Mucosa of descending colon (tissue), 3 donors: ENCODE measurements at regions not wholly inside any gene's neighbourhood (a gene's known extent, or its start where the extent isn't known, plus 50 kb on each side); places are given as distances from the start of the nearest gene placed in this dataset.

Experiments
- ATAC-seq: fragments of 200-7000 bp; cut with Tn5 transposase; one replicate; pipeline ENCODE4 v1.9.1; 2020; ENCODE audit warnings: mild to moderate bottlenecking, moderate library complexity
- DNase-seq, 3 donors: peaks; one replicate each; pipeline ENCODE4 v3.0.0-alpha.2; 2020
- H3K36me3 ChIP-seq: fragments of 200-600 bp; one replicate; pipeline ENCODE4 v1.8.0; 2021; ENCODE audit warnings: low read depth, mild to moderate bottlenecking
- H3K4me1 ChIP-seq: fragments of 200-600 bp; one replicate; pipeline ENCODE4 v1.8.0; 2021; ENCODE audit warnings: low read depth, mild to moderate bottlenecking
- H3K4me3 ChIP-seq: fragments of 200-600 bp; one replicate; pipeline ENCODE4 v1.8.0; 2021; ENCODE audit warnings: mild to moderate bottlenecking
- H3K9me3 ChIP-seq: fragments of 200-600 bp; one replicate; pipeline ENCODE4 v1.8.0; 2021; ENCODE audit warnings: mild to moderate bottlenecking
- CTCF ChIP-seq: fragments of 200-600 bp; IDR thresholded peaks from one replicate; pipeline ENCODE4 v1.8.0; 2022; ENCODE audit warnings: antibody characterized with exemption, mild to moderate bottlenecking
- intact Hi-C, 2 donors: fragments of 100-400 bp; cut with DNase I in 1 of 2; cut with micrococcal nuclease in 1 of 2; formaldehyde crosslinking; loops; one replicate each; pipeline versions ENCODE4 v1.11.0 to v1.11.1; 2022; cut with DNase I, micrococcal nuclease
- donor health status: DM: no; HTN: no; CAD: no; lungs with moderate emphysema.
- donor health status: DM: no; HTN: no; CAD: no.
- donor health status: DM: no; HTN: yes; CAD: no.

GRCh38 chr17:52823155-52823554 is 664.6 kb upstream of the CA10 start:
- H3K9me3 ChIP-seq = no peaks in the 10 kb centered on the region
- TF ChIP-seq CTCF = no peak
- H3K4me1 ChIP-seq = peaks cover 3% of the 10 kb centered on the region
- intact Hi-C loops = no loop called here
- no peak for ATAC-seq
- no peak overlapping the region for H3K4me3 ChIP-seq
- no peaks in the 10 kb centered on the region for H3K36me3 ChIP-seq
- DNase-seq = no peak

GRCh38 chr17:52790359-52790955 is 631.9 kb upstream of the CA10 start:
- Histone ChIP-seq H3K4me3 (no peak overlapping the region), H3K36me3 (no peaks in the 10 kb centered on the region), H3K9me3 (no peaks in the 10 kb centered on the region), H3K4me1 (no peaks in the 10 kb centered on the region)
- ATAC-seq (no peak), DNase-seq (no peak)
- TF ChIP-seq CTCF = no peak
- intact Hi-C loops = no loop called here

GRCh38 chr17:52789829-52790228 is 631.3 kb upstream of the CA10 start:
- Histone ChIP-seq H3K4me1 (no peaks in the 10 kb centered on the region), H3K9me3 (no peaks in the 10 kb centered on the region), H3K36me3 (no peaks in the 10 kb centered on the region), H3K4me3 (no peak overlapping the region)
- ATAC-seq = no peak
- DNase-seq = no peak
- TF ChIP-seq CTCF = no peak
- intact Hi-C loops = no loop called here

GRCh38 chr17:52776234-52776633 is 617.7 kb upstream of the CA10 start:
- no peaks in the 10 kb centered on the region for H3K9me3 ChIP-seq
- TF ChIP-seq CTCF = no peak
- H3K4me1 ChIP-seq = no peaks in the 10 kb centered on the region
- no peaks in the 10 kb centered on the region for H3K36me3 ChIP-seq
- H3K4me3 ChIP-seq = no peak overlapping the region
- intact Hi-C loops = no loop called here
- DNase-seq = no peak
- no peak for ATAC-seq

GRCh38 chr17:52762794-52763167 is 604.3 kb upstream of the CA10 start:
- peaks cover 3% of the 10 kb centered on the region for H3K4me1 ChIP-seq
- intact Hi-C loops = no loop called here
- DNase-seq = no peak
- H3K9me3 ChIP-seq = peaks cover 7% of the 10 kb centered on the region
- no peak overlapping the region for H3K4me3 ChIP-seq
- no peak for ATAC-seq
- TF ChIP-seq CTCF = no peak
- H3K36me3 ChIP-seq = no peaks in the 10 kb centered on the region
